ENCODE measurements at regions not wholly inside any gene's neighbourhood (a gene's known extent, or its start where the extent isn't known, plus 50 kb on each side); places are given as distances from the start of the nearest gene placed in this dataset.

DNA sequence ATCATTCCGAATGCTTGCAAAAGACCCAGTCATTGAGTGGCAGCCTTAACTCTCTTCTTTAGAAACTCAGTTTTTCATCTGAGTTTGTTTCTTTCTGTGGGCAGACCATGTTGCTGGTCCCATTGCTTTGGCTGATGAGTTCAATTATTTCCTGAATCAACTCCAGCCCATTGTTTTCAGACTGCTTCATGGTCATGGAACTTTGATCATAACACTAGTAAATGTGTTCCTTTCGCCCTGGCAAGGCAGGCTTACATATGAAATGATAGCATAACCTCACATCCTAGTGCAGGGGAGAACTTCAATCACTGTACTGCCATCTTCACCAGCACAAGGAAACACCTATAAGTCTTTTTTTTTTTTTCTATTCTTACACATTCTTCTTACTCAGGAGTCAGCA is 50.0 kb upstream of the DUSP10 start:
- no peak for DNase-seq (ENCODE audit: low read depth)

Measured in LHCN-M2 (cell line).